Muscle of leg (tissue), 3 donors: ENCODE measurements at regions not wholly inside any gene's neighbourhood (a gene's known extent, or its start where the extent isn't known, plus 50 kb on each side); places are given as distances from the start of the nearest gene placed in this dataset.

ENCODE experiments used
- DNase-seq: peaks from one replicate; pipeline ENCODE4 v3.0.0; 2013
- H3K27ac ChIP-seq: one replicate; pipeline ENCODE4 v1.5.1; 2013; ENCODE audit warnings: mild to moderate bottlenecking, low read length, control low read depth
- H3K27me3 ChIP-seq: one replicate; pipeline ENCODE4 v1.6.1; 2013; ENCODE audit warnings: low read length; ENCODE audit not compliant: control insufficient read depth, insufficient read depth
- H3K36me3 ChIP-seq: one replicate; pipeline ENCODE4 v1.6.1; 2013; ENCODE audit warnings: low read length; ENCODE audit not compliant: control insufficient read depth, insufficient read depth
- H3K4me1 ChIP-seq: one replicate; pipeline ENCODE4 v1.6.1; 2013; ENCODE audit warnings: low read length; ENCODE audit not compliant: control insufficient read depth, insufficient read depth
- H3K4me3 ChIP-seq: one replicate; pipeline ENCODE4 v1.5.1; 2013; ENCODE audit warnings: low read length, control low read depth
- H3K9me3 ChIP-seq: replicated peaks from 2 replicates; pipeline ENCODE4 v1.6.1; 2013; ENCODE audit warnings: low read depth, low read length; ENCODE audit not compliant: control insufficient read depth
- WGBS: methylation state at CpG from one replicate; pipeline ENCODE4 v1.1.5; 2013; ENCODE audit warnings: missing lambda C conversion rate; ENCODE audit not compliant: insufficient coverage; 5-methylcytosine and 5-hydroxymethylcytosine counted together

DNA sequence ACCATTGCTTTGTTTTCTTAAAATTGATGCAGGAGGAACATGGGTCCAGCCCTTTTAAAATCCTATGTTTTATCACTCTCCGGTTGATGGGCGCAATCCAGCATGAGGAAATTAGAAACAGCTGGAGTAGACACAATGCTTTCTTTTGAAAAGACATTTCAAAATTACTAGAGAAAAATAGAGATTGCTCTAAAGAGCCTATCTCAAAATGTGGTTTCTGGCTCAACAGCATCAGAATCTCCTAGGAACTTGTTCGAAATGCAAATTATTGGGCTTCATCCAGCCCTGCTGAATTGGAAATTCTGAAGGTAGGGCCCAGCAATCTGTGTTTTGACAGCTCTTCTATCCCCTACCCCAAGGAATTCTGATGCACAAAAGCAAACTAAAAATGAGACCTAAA is 190.8 kb upstream of the BMP2 start:
- 60% methylated on average over 1 of the region's 3 CpGs for WGBS
- Histone ChIP-seq H3K9me3 (no peaks in the 10 kb centered on the region), H3K4me3 (no peak overlapping the region), H3K27me3 (peaks cover 2% of the 10 kb centered on the region), H3K36me3 (no peaks in the 10 kb centered on the region), H3K4me1 (peaks cover 2% of the 10 kb centered on the region), H3K27ac (no peak overlapping the region)
- peak; percentile 75 for DNase-seq

DNA sequence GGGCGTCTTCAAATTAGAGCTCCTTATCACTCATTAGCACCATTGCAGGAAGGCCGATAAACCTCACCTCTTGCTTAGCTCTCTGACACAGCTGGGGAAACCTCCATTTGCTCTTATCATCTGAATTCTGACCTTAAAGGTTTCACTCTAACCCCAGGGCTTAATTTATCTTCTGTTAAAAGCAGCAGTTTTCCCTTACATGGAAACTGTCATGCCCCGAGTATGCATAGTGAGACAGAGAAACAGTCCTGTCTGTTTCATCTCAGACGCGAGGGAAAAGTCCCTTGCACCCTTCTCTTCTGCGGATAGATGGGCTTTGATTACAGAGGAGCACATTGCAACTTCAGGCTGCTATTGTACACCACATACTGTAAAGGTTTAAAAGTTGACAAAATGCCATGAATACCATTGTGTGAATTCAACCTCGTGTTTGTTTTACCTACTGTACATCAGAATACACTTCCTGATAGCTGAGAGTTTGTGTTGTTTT is 191.5 kb upstream of the BMP2 start:
- peaks cover 2% of the 10 kb centered on the region for H3K4me1 ChIP-seq
- H3K27me3 ChIP-seq: peaks cover 2% of the 10 kb centered on the region
- no peaks in the 10 kb centered on the region for H3K9me3 ChIP-seq
- WGBS: 32% methylated on average over 2 of the region's 7 CpGs
- H3K27ac ChIP-seq: no peak overlapping the region
- DNase-seq: no peak
- no peaks in the 10 kb centered on the region for H3K36me3 ChIP-seq
- H3K4me3 ChIP-seq: no peak overlapping the region

DNA sequence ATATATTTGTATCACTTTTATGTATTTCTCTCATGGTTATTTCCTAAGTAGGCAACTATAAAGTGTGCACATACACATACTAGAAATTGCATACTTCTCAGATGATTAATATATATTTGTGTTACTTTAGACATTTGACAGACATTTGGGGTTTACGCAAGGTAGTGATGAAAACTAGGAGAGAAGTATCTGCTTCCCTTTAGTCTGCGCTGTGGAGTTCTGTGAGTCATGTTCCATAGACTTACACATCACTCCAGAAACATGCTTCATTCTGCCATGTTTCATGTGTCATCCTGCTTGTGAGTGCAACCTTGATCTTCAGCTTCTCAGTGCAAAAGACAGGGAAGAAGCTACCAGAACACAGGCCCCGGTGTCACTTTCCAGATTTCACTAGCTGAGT is 200.7 kb upstream of the BMP2 start:
- no peaks in the 10 kb centered on the region for H3K4me1 ChIP-seq
- H3K36me3 ChIP-seq: no peaks in the 10 kb centered on the region
- DNase-seq: no peak
- H3K27me3 ChIP-seq: no peaks in the 10 kb centered on the region
- H3K27ac ChIP-seq: no peak overlapping the region
- no peak overlapping the region for H3K4me3 ChIP-seq
- no peaks in the 10 kb centered on the region for H3K9me3 ChIP-seq
- WGBS: 100% methylated on average over 1 of the region's 3 CpGs

DNA sequence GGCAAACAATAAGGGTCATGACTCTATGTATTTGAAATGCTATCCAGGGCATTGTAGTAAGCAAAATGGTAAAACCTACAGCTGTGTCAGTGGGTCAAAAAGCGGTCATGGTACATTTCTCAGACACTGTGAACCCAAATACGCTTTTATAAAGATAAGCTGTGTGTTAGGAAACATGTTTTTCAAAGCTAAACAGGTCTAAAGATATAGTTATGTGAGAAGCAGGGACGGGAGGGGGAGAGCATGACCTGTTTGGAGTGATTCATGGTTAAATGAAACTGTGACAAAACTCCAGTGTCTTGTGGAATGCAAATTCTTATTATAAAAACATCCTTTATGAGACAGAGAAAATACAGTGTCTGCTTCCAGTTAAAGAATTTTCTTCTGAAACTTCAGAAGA is 205.4 kb upstream of the BMP2 start:
- WGBS: no CpG with 5 or more reads among the region's 3 CpGs
- no peaks in the 10 kb centered on the region for H3K9me3 ChIP-seq
- no peaks in the 10 kb centered on the region for H3K27me3 ChIP-seq
- H3K4me1 ChIP-seq: no peaks in the 10 kb centered on the region
- H3K27ac ChIP-seq: no peak overlapping the region
- H3K4me3 ChIP-seq: no peak overlapping the region
- H3K36me3 ChIP-seq: no peaks in the 10 kb centered on the region
- DNase-seq: no peak

DNA sequence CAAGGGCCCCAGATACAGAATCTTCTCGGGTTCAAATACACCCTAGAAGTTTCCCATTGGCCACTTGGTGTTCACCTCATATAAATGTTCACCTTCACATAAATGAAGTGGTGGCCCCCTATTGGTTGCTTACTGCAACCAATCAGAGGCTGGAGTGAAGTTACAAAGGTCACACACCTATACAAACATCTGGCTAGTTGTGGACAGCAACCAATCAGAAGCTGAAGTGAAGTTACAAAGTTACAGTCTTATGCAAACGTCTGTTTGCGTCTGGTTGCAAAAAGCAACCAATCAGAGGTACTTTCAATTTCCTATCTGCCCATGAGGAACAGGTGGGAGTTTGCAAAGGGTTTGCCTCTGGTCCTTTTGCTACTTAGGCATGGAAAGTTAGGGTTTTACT is 206.5 kb upstream of the BMP2 start:
- WGBS: 80% methylated on average over 1 of the region's 3 CpGs
- Histone ChIP-seq H3K9me3 (no peaks in the 10 kb centered on the region), H3K27ac (no peak overlapping the region), H3K36me3 (no peaks in the 10 kb centered on the region), H3K4me3 (no peak overlapping the region), H3K4me1 (no peaks in the 10 kb centered on the region), H3K27me3 (no peaks in the 10 kb centered on the region)
- no peak for DNase-seq

GRCh38 chr20:6559791-6560190 is 207.7 kb upstream of the BMP2 start:
- Histone ChIP-seq H3K4me3 (no peak overlapping the region), H3K4me1 (no peaks in the 10 kb centered on the region), H3K9me3 (no peaks in the 10 kb centered on the region), H3K27ac (no peak overlapping the region), H3K36me3 (no peaks in the 10 kb centered on the region), H3K27me3 (no peaks in the 10 kb centered on the region)
- DNase-seq: no peak
- 100% methylated on average over 1 of the region's 4 CpGs for WGBS

- Histone ChIP-seq H3K27me3 (no peaks in the 10 kb centered on the region), H3K36me3 (no peaks in the 10 kb centered on the region), H3K4me3 (no peak overlapping the region), H3K27ac (no peak overlapping the region), H3K9me3 (no peaks in the 10 kb centered on the region), H3K4me1 (no peaks in the 10 kb centered on the region)
- no peak for DNase-seq
- no CpG with 5 or more reads among the region's 2 CpGs for WGBS
Measured at GRCh38 chr20:6558341-6558740, 209.1 kb upstream of the BMP2 start.

- no peaks in the 10 kb centered on the region for H3K36me3 ChIP-seq
- DNase-seq: peak; percentile 34
- no peak overlapping the region for H3K27ac ChIP-seq
- no peaks in the 10 kb centered on the region for H3K4me1 ChIP-seq
- no peaks in the 10 kb centered on the region for H3K9me3 ChIP-seq
- H3K4me3 ChIP-seq: no peak overlapping the region
- no peaks in the 10 kb centered on the region for H3K27me3 ChIP-seq
- WGBS: 38% methylated on average over 9 of the region's 17 CpGs
Measured at GRCh38 chr20:6533761-6534479, 233.6 kb upstream of the BMP2 start.

DNA sequence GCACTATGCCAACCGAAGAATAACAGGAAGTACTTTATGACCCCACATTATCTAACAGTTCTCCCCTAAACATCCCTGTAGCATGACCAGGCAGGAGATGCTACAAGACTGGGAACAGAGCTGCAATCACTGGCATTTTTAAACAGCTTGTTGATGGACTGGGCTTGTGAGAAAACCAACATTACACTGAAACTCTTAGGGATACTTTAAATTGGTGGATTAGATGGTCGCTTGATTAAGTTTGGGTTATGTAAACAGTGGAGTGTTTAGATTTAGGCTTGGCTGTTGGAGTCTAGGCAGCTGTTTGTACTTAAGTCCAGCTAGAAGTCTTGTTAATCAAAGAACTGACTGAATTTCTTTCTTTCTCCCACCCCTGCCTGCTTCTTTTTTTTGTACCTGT is 234.1 kb upstream of the BMP2 start:
- Histone ChIP-seq H3K27ac (no peak overlapping the region), H3K4me1 (no peaks in the 10 kb centered on the region), H3K36me3 (no peaks in the 10 kb centered on the region), H3K4me3 (no peak overlapping the region), H3K9me3 (no peaks in the 10 kb centered on the region), H3K27me3 (no peaks in the 10 kb centered on the region)
- peak; percentile 15 for DNase-seq
- 60% methylated on average over 1 of the region's 2 CpGs for WGBS

DNA sequence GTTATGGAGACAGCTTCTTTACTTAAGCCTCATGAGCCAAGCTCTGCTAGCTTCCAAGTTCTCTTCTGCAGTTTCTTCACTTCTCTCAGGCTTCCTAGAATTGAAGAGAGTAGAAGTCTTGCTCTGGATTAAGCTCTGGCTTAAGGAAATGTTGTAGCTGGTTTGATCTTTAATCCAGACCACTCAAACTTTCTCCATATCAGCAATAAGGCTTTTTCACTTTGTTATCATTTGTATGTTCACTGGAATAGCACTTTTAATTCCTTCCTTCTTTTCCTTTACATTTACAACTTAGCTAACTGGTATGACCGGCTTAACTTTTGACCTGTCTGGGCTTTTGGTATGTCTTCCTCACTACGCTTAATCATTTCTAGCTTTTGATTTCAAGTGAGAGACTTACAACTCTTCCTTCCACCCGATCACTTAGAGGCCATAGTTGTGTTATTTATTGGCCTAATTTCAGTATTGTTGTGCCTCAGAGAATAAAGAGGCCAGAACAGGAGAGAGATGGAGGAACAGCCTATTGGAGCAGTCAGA is 236.6 kb upstream of the BMP2 start:
- no peaks in the 10 kb centered on the region for H3K27me3 ChIP-seq
- no CpG with 5 or more reads among the region's 3 CpGs for WGBS
- no peaks in the 10 kb centered on the region for H3K4me1 ChIP-seq

GRCh38 chr20:6530254-6530653 is 237.2 kb upstream of the BMP2 start:
- Histone ChIP-seq H3K27ac (no peak overlapping the region), H3K27me3 (no peaks in the 10 kb centered on the region), H3K9me3 (no peaks in the 10 kb centered on the region), H3K4me3 (no peak overlapping the region), H3K4me1 (no peaks in the 10 kb centered on the region), H3K36me3 (no peaks in the 10 kb centered on the region)
- no peak for DNase-seq

More for the DNA sequence above, 236.6 kb upstream of the BMP2 start:
- Histone ChIP-seq H3K27ac (no peak overlapping the region), H3K9me3 (no peaks in the 10 kb centered on the region), H3K36me3 (no peaks in the 10 kb centered on the region), H3K4me3 (no peak overlapping the region)
- DNase-seq: no peak
